HG02884 (cell line): ENCODE measurements at regions not wholly inside any gene's neighbourhood (a gene's known extent, or its start where the extent isn't known, plus 50 kb on each side); places are given as distances from the start of the nearest gene placed in this dataset.

Experiments used
- ATAC-seq: cut with Tn5 transposase; IDR thresholded peaks from one replicate; pipeline ENCODE4 v1.9.1; 2021; ENCODE audit warnings: mild to moderate bottlenecking, moderate library complexity; ENCODE audit not compliant: unreplicated experiment

GRCh38 chr17:5817475-5818395 lies 233.4 kb upstream of the NLRP1 start:
- no peak for ATAC-seq

- ATAC-seq = no peak
These were observed 235.1 kb upstream of the NLRP1 start for GRCh38 chr17:5819396-5819795.

GRCh38 chr17:5819921-5820685 lies 235.8 kb upstream of the NLRP1 start:
- ATAC-seq = no peak

GRCh38 chr17:5820721-5821456 lies 236.6 kb upstream of the NLRP1 start:
- ATAC-seq = no peak

- ATAC-seq = no peak
These were observed 237.5 kb upstream of the NLRP1 start for GRCh38 chr17:5821803-5822202.

- ATAC-seq = no peak
These were observed 238.2 kb upstream of the NLRP1 start for GRCh38 chr17:5822281-5823060.

GRCh38 chr17:5823219-5823618 lies 238.9 kb upstream of the NLRP1 start:
- ATAC-seq = no peak

GRCh38 chr17:5825717-5826330 lies 241.5 kb upstream of the NLRP1 start:
- no peak for ATAC-seq

- ATAC-seq = no peak
These were observed 242.1 kb upstream of the NLRP1 start for GRCh38 chr17:5826384-5826783.

GRCh38 chr17:5830921-5831320 lies 239.3 kb upstream of the WSCD1 start:
- no peak for ATAC-seq

GRCh38 chr17:5832886-5833285 lies 237.3 kb upstream of the WSCD1 start:
- no peak for ATAC-seq

GRCh38 chr17:5837055-5837491 lies 233.1 kb upstream of the WSCD1 start:
- ATAC-seq = no peak

GRCh38 chr17:5838661-5839300 lies 231.4 kb upstream of the WSCD1 start:
- no peak for ATAC-seq

- ATAC-seq = no peak
These were observed 229.2 kb upstream of the WSCD1 start for GRCh38 chr17:5840811-5841446.

- ATAC-seq = no peak
These were observed 228.3 kb upstream of the WSCD1 start for GRCh38 chr17:5841862-5842261.

- no peak for ATAC-seq
These were observed 226.7 kb upstream of the WSCD1 start for GRCh38 chr17:5843366-5844026.

- no peak for ATAC-seq
These were observed 224.2 kb upstream of the WSCD1 start for GRCh38 chr17:5846001-5846400.

GRCh38 chr17:5854871-5855554 lies 215.2 kb upstream of the WSCD1 start:
- no peak for ATAC-seq
